IPS DF 6.9 (cell line): ENCODE measurements at regions not wholly inside any gene's neighbourhood (a gene's known extent, or its start where the extent isn't known, plus 50 kb on each side); places are given as distances from the start of the nearest gene placed in this dataset.
"Not testable (repeated sequence)": the region's sequence is repeated elsewhere in the genome, so short reads cannot be mapped to it uniquely, and the experiment has no call there.

Experiments used
- DNase-seq: peaks from one replicate; pipeline ENCODE4 v3.0.0-alpha.2; 2013; ENCODE audit warnings: low read depth, low spot score
- H3K27ac ChIP-seq: one replicate; pipeline ENCODE4 v1.5.1; 2013; ENCODE audit warnings: low read length, control low read depth
- H3K27me3 ChIP-seq: 2 replicates; pipeline ENCODE4 v1.6.1; 2013; ENCODE audit warnings: mild to moderate bottlenecking, low read length; ENCODE audit not compliant: control insufficient read depth, insufficient read depth
- H3K36me3 ChIP-seq: 2 replicates; pipeline ENCODE4 v1.6.1; 2013; ENCODE audit warnings: low read length; ENCODE audit not compliant: control insufficient read depth, insufficient read depth
- H3K4me1 ChIP-seq: 2 replicates; pipeline ENCODE4 v1.6.1; 2013; ENCODE audit warnings: low read length; ENCODE audit not compliant: control insufficient read depth, insufficient read depth
- H3K4me3 ChIP-seq: 2 replicates; pipeline ENCODE4 v1.5.1; 2013; ENCODE audit warnings: mild to moderate bottlenecking, low read length
- H3K9me3 ChIP-seq: 2 replicates; pipeline ENCODE4 v1.6.1; 2013; ENCODE audit warnings: low read length, inconsistent platforms; ENCODE audit not compliant: control insufficient read depth, insufficient read depth
- WGBS: extraction: QIAGEN DNeasy Blood & Tissue Kit; methylation state at CpG from one replicate; pipeline ENCODE4 v1.1.7; 2013; ENCODE audit warnings: mixed read lengths, missing lambda C conversion rate; ENCODE audit not compliant: insufficient read length, insufficient coverage; 5-methylcytosine and 5-hydroxymethylcytosine counted together

- Histone ChIP-seq H3K36me3 (no peaks in the 10 kb centered on the region), H3K4me3 (no peak overlapping the region)
- WGBS: no CpG with 5 or more reads among the region's 1 CpG
These were observed 141.9 kb downstream of the TSEN15 start for GRCh38 chr1:184193451-184193850.

GRCh38 chr1:184194236-184194635 lies 142.7 kb downstream of the TSEN15 start:
- DNase-seq: no peak
- no CpG with 5 or more reads among the region's 2 CpGs for WGBS
- Histone ChIP-seq H3K9me3 (no peaks in the 10 kb centered on the region), H3K27me3 (no peaks in the 10 kb centered on the region), H3K4me3 (no peak overlapping the region), H3K36me3 (no peaks in the 10 kb centered on the region), H3K27ac (no peak overlapping the region), H3K4me1 (peaks cover 4% of the 10 kb centered on the region; the same call in 1 of the 2 replicates)

More at GRCh38 chr1:184193451-184193850, 141.9 kb downstream of the TSEN15 start:
- Histone ChIP-seq H3K27me3 (no peaks in the 10 kb centered on the region), H3K27ac (no peak overlapping the region), H3K9me3 (no peaks in the 10 kb centered on the region), H3K4me1 (peaks cover 4% of the 10 kb centered on the region; the same call in 1 of the 2 replicates)
- no peak for DNase-seq

- H3K4me3 ChIP-seq, DNase-seq, H3K9me3 ChIP-seq, H3K27ac ChIP-seq, H3K27me3 ChIP-seq, H3K36me3 ChIP-seq, H3K4me1 ChIP-seq: not testable (repeated sequence)
- WGBS: no CpG with 5 or more reads among the region's 2 CpGs
These were observed 144.2 kb downstream of the TSEN15 start for GRCh38 chr1:184195722-184196121.

GRCh38 chr1:184197831-184198230 lies 146.3 kb downstream of the TSEN15 start:
- DNase-seq: no peak
- H3K36me3 ChIP-seq: no peaks in the 10 kb centered on the region
- H3K9me3 ChIP-seq: no peaks in the 10 kb centered on the region
- peaks cover 1% of the 10 kb centered on the region; the same call in 1 of the 2 replicates for H3K4me1 ChIP-seq
- no peak overlapping the region for H3K27ac ChIP-seq
- no CpG with 5 or more reads among the region's 7 CpGs for WGBS
- H3K27me3 ChIP-seq: no peaks in the 10 kb centered on the region
- H3K4me3 ChIP-seq: no peak overlapping the region

- no peaks in the 10 kb centered on the region for H3K36me3 ChIP-seq
- H3K27me3 ChIP-seq: no peaks in the 10 kb centered on the region
- peaks cover 1% of the 10 kb centered on the region; the same call in 1 of the 2 replicates for H3K4me1 ChIP-seq
- H3K9me3 ChIP-seq: no peaks in the 10 kb centered on the region
- DNase-seq: no peak
- H3K4me3 ChIP-seq: no peak overlapping the region
- WGBS: no CpG with 5 or more reads among the region's 1 CpG
- no peak overlapping the region for H3K27ac ChIP-seq
These were observed 147.5 kb downstream of the TSEN15 start for GRCh38 chr1:184199036-184199435.

GRCh38 chr1:184199438-184200085 lies 148.0 kb downstream of the TSEN15 start:
- WGBS: no CpG with 5 or more reads among the region's 4 CpGs
- DNase-seq: no peak
- Histone ChIP-seq H3K36me3 (no peaks in the 10 kb centered on the region), H3K27ac (no peak overlapping the region), H3K9me3 (no peaks in the 10 kb centered on the region), H3K4me3 (no peak overlapping the region), H3K27me3 (no peaks in the 10 kb centered on the region), H3K4me1 (peaks cover 3% of the 10 kb centered on the region)

- no CpG with 5 or more reads among the region's 2 CpGs for WGBS
- no peaks in the 10 kb centered on the region for H3K27me3 ChIP-seq
- H3K36me3 ChIP-seq: no peaks in the 10 kb centered on the region
- H3K4me3 ChIP-seq: no peak overlapping the region
- no peak overlapping the region for H3K27ac ChIP-seq
- H3K9me3 ChIP-seq: no peaks in the 10 kb centered on the region
- H3K4me1 ChIP-seq: peaks cover 1% of the 10 kb centered on the region; the same call in 1 of the 2 replicates
- DNase-seq: no peak
These were observed 157.1 kb downstream of the TSEN15 start for GRCh38 chr1:184208622-184209021.

GRCh38 chr1:184210031-184210430 lies 158.5 kb downstream of the TSEN15 start:
- H3K9me3 ChIP-seq: no peaks in the 10 kb centered on the region
- H3K4me3 ChIP-seq: no peak overlapping the region
- H3K27me3 ChIP-seq: no peaks in the 10 kb centered on the region
- no peak for DNase-seq
- H3K27ac ChIP-seq: no peak overlapping the region
- H3K4me1 ChIP-seq: no peaks in the 10 kb centered on the region
- no CpG with 5 or more reads among the region's 2 CpGs for WGBS
- no peaks in the 10 kb centered on the region for H3K36me3 ChIP-seq

GRCh38 chr1:184210862-184211261 lies 159.3 kb downstream of the TSEN15 start:
- no peak for DNase-seq
- Histone ChIP-seq H3K27ac (no peak overlapping the region), H3K27me3 (no peaks in the 10 kb centered on the region), H3K9me3 (no peaks in the 10 kb centered on the region), H3K36me3 (no peaks in the 10 kb centered on the region), H3K4me1 (no peaks in the 10 kb centered on the region), H3K4me3 (no peak overlapping the region)
- no CpG with 5 or more reads among the region's 6 CpGs for WGBS

GRCh38 chr1:184212649-184213314 lies 161.3 kb downstream of the TSEN15 start:
- Histone ChIP-seq H3K9me3 (no peaks in the 10 kb centered on the region), H3K36me3 (no peaks in the 10 kb centered on the region), H3K4me3 (no peak overlapping the region), H3K27ac (no peak overlapping the region), H3K27me3 (no peaks in the 10 kb centered on the region), H3K4me1 (no peaks in the 10 kb centered on the region)
- DNase-seq: no peak
- no CpG with 5 or more reads among the region's 7 CpGs for whole genome bisulfite sequencing

- Histone ChIP-seq H3K36me3 (no peaks in the 10 kb centered on the region), H3K27me3 (no peaks in the 10 kb centered on the region), H3K27ac (no peak overlapping the region), H3K4me1 (no peaks in the 10 kb centered on the region), H3K9me3 (no peaks in the 10 kb centered on the region), H3K4me3 (no peak overlapping the region)
- WGBS: no CpG with 5 or more reads among the region's 4 CpGs
- no peak for DNase-seq
These were observed 162.6 kb downstream of the TSEN15 start for GRCh38 chr1:184214128-184214527.
